Transverse colon (tissue), 4 donors: ENCODE measurements at regions not wholly inside any gene's neighbourhood (a gene's known extent, or its start where the extent isn't known, plus 50 kb on each side); places are given as distances from the start of the nearest gene placed in this dataset.

ENCODE experiments used
- CTCF ChIP-seq, 5 experiments: fragments of 200-600 bp in 3 of 5; fragments of 450-650 bp in 2 of 5; sonication (generic) in 3 of 5; IDR thresholded peaks; 1 replicate in 2 of 5; 2 replicates in 3 of 5; pipeline ENCODE4 v1.5.1; 2016 to 2017; ENCODE audit warnings: antibody characterized with exemption in 5 of 5, inconsistent platforms in 3 of 5, mild to moderate bottlenecking in 2 of 5, moderate library complexity in 1 of 5
- EP300 ChIP-seq: sonication (generic); formaldehyde crosslinking; IDR thresholded peaks from one replicate; pipeline ENCODE4 v1.6.1; 2017; ENCODE audit warnings: antibody characterized with exemption, low read depth
- POLR2A ChIP-seq: fragments of 450-650 bp; IDR thresholded peaks from one replicate; pipeline ENCODE4 v1.6.1; 2016; ENCODE audit warnings: antibody characterized with exemption, mild to moderate bottlenecking, moderate library complexity
- POLR2AphosphoS5 ChIP-seq, 3 donors: sonication (generic); formaldehyde crosslinking; IDR thresholded peaks; one replicate each; pipeline ENCODE4 v1.6.1; 2016; ENCODE audit warnings: antibody characterized with exemption in 3 of 3

GRCh38 chr1:212226467-212226866 lies 58.7 kb upstream of the PPP2R5A start:
- TF ChIP-seq POLR2A (no peak), POLR2AphosphoS5 (IDR thresholded peaks at IDR 0.05) (no peak), CTCF (IDR thresholded peaks at IDR 0.05) (no peak), EP300 (no peak)
